T-helper 1 cell treated with Interleukin-12 subunit alpha and Interleukin-12 subunit beta and Interleukin-4 antibody, amounts not matched to agents 30 μg/mL and 1 μg/mL, for 36 hours (primary cell): ENCODE measurements at regions not wholly inside any gene's neighbourhood (a gene's known extent, or its start where the extent isn't known, plus 50 kb on each side); places are given as distances from the start of the nearest gene placed in this dataset.

Source experiments
- H3K27ac Mint-ChIP-seq: one replicate; pipeline ENCODE4 v1.8.0; 2021; ENCODE audit warnings: mild to moderate bottlenecking, mixed read lengths
- H3K27me3 Mint-ChIP-seq: one replicate; pipeline ENCODE4 v1.8.0; 2021; ENCODE audit warnings: low read depth, mixed read lengths
- H3K36me3 Mint-ChIP-seq: one replicate; pipeline ENCODE4 v1.8.0; 2021; ENCODE audit warnings: low read depth, mixed read lengths
- H3K4me1 Mint-ChIP-seq: one replicate; pipeline ENCODE4 v1.8.0; 2021; ENCODE audit warnings: low read depth, mixed read lengths
- H3K4me3 Mint-ChIP-seq: one replicate; pipeline ENCODE4 v1.8.0; 2021; ENCODE audit warnings: mild to moderate bottlenecking, moderate library complexity, mixed read lengths
- H3K9me3 Mint-ChIP-seq: one replicate; pipeline ENCODE4 v1.8.0; 2021; ENCODE audit warnings: mixed read lengths

GRCh38 chr21:27268290-27268689 is 301.4 kb upstream of the ADAMTS5 start:
- H3K36me3 Mint-ChIP-seq: no peaks in the 10 kb centered on the region
- H3K4me1 Mint-ChIP-seq: no peaks in the 10 kb centered on the region
- H3K9me3 Mint-ChIP-seq: no peaks in the 10 kb centered on the region
- H3K27me3 Mint-ChIP-seq: no peaks in the 10 kb centered on the region
- no peak overlapping the region for H3K4me3 Mint-ChIP-seq
- H3K27ac Mint-ChIP-seq: no peak overlapping the region

- Mint-ChIP-seq H3K9me3 (peaks cover 3% of the 10 kb centered on the region), H3K4me1 (no peaks in the 10 kb centered on the region), H3K27ac (no peak overlapping the region), H3K36me3 (no peaks in the 10 kb centered on the region), H3K4me3 (no peak overlapping the region), H3K27me3 (no peaks in the 10 kb centered on the region)
Measured at GRCh38 chr21:27265949-27266348, 299.1 kb upstream of the ADAMTS5 start.

DNA sequence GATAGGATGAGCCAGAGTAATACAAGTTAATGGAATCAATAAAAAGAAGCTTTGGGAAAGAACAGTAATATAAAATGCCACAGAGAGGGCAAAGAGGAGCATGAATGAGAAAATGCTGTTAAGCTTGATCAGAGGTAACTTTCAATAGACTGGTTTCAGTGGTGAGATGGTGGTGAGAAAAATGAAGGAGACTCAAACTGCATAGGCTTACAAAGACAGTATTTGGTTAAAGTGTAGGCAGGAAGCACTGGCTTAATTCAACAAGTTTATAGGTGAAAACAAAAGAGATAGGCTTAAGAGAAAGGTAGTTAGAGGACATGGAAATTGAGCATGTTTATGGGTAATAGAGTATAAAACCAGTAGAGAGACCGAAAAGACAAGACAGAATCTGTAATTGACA is 298.6 kb upstream of the ADAMTS5 start:
- Mint-ChIP-seq H3K27me3 (no peaks in the 10 kb centered on the region), H3K9me3 (peaks cover 3% of the 10 kb centered on the region), H3K4me1 (no peaks in the 10 kb centered on the region), H3K27ac (no peak overlapping the region), H3K4me3 (no peak overlapping the region), H3K36me3 (no peaks in the 10 kb centered on the region)

DNA sequence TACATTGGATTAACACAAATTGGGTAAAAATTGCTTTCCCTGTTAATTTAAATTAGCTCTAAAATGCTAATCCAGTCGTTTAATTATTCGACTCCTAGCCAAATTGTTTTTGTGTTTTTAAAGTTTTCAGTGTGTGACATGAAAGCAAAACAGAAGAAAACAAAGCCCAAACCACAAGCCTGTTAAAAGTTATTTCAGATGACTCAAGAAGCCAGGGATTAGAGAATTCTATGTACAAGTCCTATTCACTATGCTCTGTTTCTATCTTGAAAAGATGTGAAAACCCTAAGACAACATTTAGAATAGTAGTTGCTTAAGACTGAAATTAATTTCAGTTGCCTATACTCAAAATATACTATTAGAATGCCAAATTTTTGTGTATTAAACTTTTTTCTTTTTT is 294.8 kb upstream of the ADAMTS5 start:
- peaks cover 3% of the 10 kb centered on the region for H3K9me3 Mint-ChIP-seq
- no peak overlapping the region for H3K4me3 Mint-ChIP-seq
- H3K4me1 Mint-ChIP-seq: no peaks in the 10 kb centered on the region
- no peak overlapping the region for H3K27ac Mint-ChIP-seq
- no peaks in the 10 kb centered on the region for H3K27me3 Mint-ChIP-seq
- H3K36me3 Mint-ChIP-seq: no peaks in the 10 kb centered on the region

GRCh38 chr21:27260728-27261127 is 293.8 kb upstream of the ADAMTS5 start:
- no peaks in the 10 kb centered on the region for H3K27me3 Mint-ChIP-seq
- H3K9me3 Mint-ChIP-seq: peaks cover 3% of the 10 kb centered on the region
- H3K4me3 Mint-ChIP-seq: no peak overlapping the region
- H3K27ac Mint-ChIP-seq: no peak overlapping the region
- H3K36me3 Mint-ChIP-seq: no peaks in the 10 kb centered on the region
- no peaks in the 10 kb centered on the region for H3K4me1 Mint-ChIP-seq

DNA sequence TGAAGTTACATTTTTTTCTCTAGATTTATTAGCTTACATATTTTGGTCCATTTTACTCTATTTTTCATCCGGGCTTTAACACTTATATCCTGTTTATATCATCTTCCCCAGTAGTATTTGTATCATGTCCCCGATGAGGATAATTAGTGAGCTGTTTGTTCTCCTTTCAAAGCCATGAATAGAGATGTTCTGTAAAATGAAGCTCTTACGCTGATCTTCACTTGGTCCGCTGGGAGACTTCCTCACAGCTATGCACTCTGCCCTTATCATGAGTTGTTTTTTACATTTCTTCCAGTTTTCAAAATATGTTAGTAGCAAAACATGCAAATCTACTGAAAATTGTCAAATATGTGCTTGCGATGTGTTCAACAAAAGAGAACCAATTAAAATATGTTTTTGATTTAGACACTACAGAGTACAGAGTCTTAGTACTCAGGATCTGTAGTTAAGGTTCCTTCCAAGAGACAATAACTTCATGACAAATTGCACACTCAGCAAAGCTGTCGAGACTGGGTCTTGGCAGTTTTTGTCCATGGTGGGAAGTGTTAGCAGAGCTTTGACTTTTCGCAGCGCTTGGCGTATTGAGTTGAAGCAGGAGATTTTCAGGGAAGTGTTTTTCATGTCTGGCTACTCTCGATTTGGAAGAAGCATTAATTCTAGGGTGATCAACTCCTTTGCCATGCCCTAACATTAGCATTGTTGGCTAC is 292.0 kb upstream of the ADAMTS5 start:
- H3K4me3 Mint-ChIP-seq: no peak overlapping the region
- H3K9me3 Mint-ChIP-seq: peaks cover 3% of the 10 kb centered on the region
- no peaks in the 10 kb centered on the region for H3K27me3 Mint-ChIP-seq
- no peaks in the 10 kb centered on the region for H3K4me1 Mint-ChIP-seq
- no peaks in the 10 kb centered on the region for H3K36me3 Mint-ChIP-seq
- no peak overlapping the region for H3K27ac Mint-ChIP-seq

- no peaks in the 10 kb centered on the region for H3K36me3 Mint-ChIP-seq
- no peak overlapping the region for H3K4me3 Mint-ChIP-seq
- no peaks in the 10 kb centered on the region for H3K27me3 Mint-ChIP-seq
- H3K9me3 Mint-ChIP-seq: peaks cover 3% of the 10 kb centered on the region
- H3K4me1 Mint-ChIP-seq: no peaks in the 10 kb centered on the region
- H3K27ac Mint-ChIP-seq: no peak overlapping the region
Measured at GRCh38 chr21:27257908-27258556, 291.1 kb upstream of the ADAMTS5 start.

GRCh38 chr21:27257226-27257625 is 290.3 kb upstream of the ADAMTS5 start:
- no peaks in the 10 kb centered on the region for H3K36me3 Mint-ChIP-seq
- H3K4me1 Mint-ChIP-seq: no peaks in the 10 kb centered on the region
- H3K27me3 Mint-ChIP-seq: no peaks in the 10 kb centered on the region
- H3K27ac Mint-ChIP-seq: no peak overlapping the region
- H3K4me3 Mint-ChIP-seq: no peak overlapping the region
- peaks cover 3% of the 10 kb centered on the region for H3K9me3 Mint-ChIP-seq

DNA sequence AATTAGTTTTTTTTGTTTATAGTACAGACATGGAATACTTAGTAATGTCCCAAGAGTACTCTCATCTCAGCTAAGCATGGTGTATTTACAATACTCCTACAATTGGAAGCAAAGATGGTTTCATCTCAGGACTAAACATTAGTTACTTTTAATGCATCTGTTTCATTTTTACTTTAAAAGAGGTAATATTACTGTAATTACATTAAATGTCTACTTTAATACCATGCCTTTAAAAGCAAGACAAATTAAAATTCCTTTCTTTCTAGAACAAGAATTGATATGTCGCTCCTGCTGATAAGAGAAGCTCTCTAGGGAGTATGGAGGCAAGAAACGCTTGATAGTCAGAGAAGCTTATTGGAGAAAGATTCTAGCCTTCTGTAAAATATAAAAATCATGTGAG is 284.9 kb upstream of the ADAMTS5 start:
- H3K27me3 Mint-ChIP-seq: no peaks in the 10 kb centered on the region
- H3K36me3 Mint-ChIP-seq: no peaks in the 10 kb centered on the region
- H3K27ac Mint-ChIP-seq: no peak overlapping the region
- H3K4me3 Mint-ChIP-seq: no peak overlapping the region
- peaks cover 4% of the 10 kb centered on the region for H3K9me3 Mint-ChIP-seq
- no peaks in the 10 kb centered on the region for H3K4me1 Mint-ChIP-seq

GRCh38 chr21:27250366-27250765 is 283.5 kb upstream of the ADAMTS5 start:
- no peak overlapping the region for H3K4me3 Mint-ChIP-seq
- no peaks in the 10 kb centered on the region for H3K36me3 Mint-ChIP-seq
- peaks cover 4% of the 10 kb centered on the region for H3K9me3 Mint-ChIP-seq
- no peak overlapping the region for H3K27ac Mint-ChIP-seq
- no peaks in the 10 kb centered on the region for H3K4me1 Mint-ChIP-seq
- no peaks in the 10 kb centered on the region for H3K27me3 Mint-ChIP-seq

- Mint-ChIP-seq H3K27ac (no peak overlapping the region), H3K4me3 (no peak overlapping the region), H3K27me3 (no peaks in the 10 kb centered on the region), H3K36me3 (no peaks in the 10 kb centered on the region), H3K9me3 (peaks cover 4% of the 10 kb centered on the region), H3K4me1 (no peaks in the 10 kb centered on the region)
Measured at GRCh38 chr21:27248814-27249213, 281.9 kb upstream of the ADAMTS5 start.

GRCh38 chr21:27246741-27247140 is 279.9 kb upstream of the ADAMTS5 start:
- H3K4me1 Mint-ChIP-seq: no peaks in the 10 kb centered on the region
- no peak overlapping the region for H3K4me3 Mint-ChIP-seq
- peaks cover 4% of the 10 kb centered on the region for H3K9me3 Mint-ChIP-seq
- H3K27me3 Mint-ChIP-seq: no peaks in the 10 kb centered on the region
- H3K27ac Mint-ChIP-seq: no peak overlapping the region
- no peaks in the 10 kb centered on the region for H3K36me3 Mint-ChIP-seq

DNA sequence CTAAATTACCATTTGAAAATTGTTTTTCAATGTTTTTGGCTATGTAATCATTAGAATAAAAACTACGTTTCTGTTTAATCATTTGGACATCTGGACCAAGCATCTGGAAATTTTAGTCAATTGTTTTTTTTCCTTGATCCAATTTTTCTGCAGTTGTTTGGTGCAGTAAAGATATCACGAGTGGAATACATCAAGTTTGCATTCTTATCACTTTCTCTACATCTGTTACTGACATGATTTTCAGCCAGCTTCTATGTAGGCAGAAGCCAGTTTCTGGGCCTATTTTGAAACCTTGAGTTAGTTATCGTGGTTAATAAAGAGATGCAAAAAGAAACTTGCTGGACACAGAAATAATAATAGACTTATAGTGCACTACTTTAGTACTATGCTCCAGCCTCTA is 277.9 kb upstream of the ADAMTS5 start:
- H3K36me3 Mint-ChIP-seq: no peaks in the 10 kb centered on the region

DNA sequence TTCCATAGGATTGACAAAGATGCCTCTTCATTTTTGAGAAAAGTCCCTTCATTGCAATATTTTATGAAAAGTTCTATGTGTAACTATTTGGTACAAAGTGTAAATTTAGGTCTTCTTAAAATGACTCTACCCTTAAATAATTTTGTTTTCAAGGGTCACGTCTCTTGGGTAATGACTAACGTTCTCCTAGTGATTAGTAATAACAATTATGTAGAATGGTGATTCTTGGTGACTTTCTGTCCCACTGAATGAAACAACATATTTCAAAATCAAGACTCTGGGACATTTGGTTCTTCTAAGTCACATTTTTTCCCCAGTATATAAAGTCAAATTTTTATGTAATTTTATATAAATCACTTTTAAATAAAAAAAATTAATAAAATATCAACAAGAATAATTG is 277.5 kb upstream of the ADAMTS5 start:
- peaks cover 4% of the 10 kb centered on the region for H3K9me3 Mint-ChIP-seq
- no peaks in the 10 kb centered on the region for H3K36me3 Mint-ChIP-seq
- H3K4me3 Mint-ChIP-seq: no peak overlapping the region
- no peaks in the 10 kb centered on the region for H3K27me3 Mint-ChIP-seq
- H3K4me1 Mint-ChIP-seq: no peaks in the 10 kb centered on the region
- H3K27ac Mint-ChIP-seq: no peak overlapping the region

More for the DNA sequence above, 277.9 kb upstream of the ADAMTS5 start:
- H3K27me3 Mint-ChIP-seq: no peaks in the 10 kb centered on the region
- no peak overlapping the region for H3K27ac Mint-ChIP-seq
- peaks cover 4% of the 10 kb centered on the region for H3K9me3 Mint-ChIP-seq
- H3K4me3 Mint-ChIP-seq: no peak overlapping the region
- no peaks in the 10 kb centered on the region for H3K4me1 Mint-ChIP-seq

DNA sequence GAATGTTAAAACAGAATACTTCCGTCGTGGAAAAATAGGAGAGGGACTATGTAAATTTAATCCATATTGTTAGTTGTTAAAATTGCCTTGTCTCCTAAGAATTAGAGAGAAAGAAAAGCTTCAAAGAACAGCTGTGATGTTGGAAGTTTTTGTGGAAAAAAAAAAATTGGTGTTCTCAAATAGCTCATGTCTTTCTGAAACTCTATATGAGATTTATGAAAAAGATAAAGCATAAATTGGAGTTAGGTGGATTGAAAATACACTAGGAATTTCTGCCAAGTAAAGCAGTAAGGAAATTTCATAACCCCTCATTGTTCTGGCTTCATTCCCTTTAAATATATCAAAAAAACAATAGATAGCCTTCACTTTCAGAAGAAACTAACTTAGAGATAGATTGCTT is 274.0 kb upstream of the ADAMTS5 start:
- no peaks in the 10 kb centered on the region for H3K27me3 Mint-ChIP-seq
- no peak overlapping the region for H3K27ac Mint-ChIP-seq
- H3K4me3 Mint-ChIP-seq: no peak overlapping the region
- no peaks in the 10 kb centered on the region for H3K36me3 Mint-ChIP-seq
- H3K9me3 Mint-ChIP-seq: no peaks in the 10 kb centered on the region
- no peaks in the 10 kb centered on the region for H3K4me1 Mint-ChIP-seq
